ENCODE measurements at regions not wholly inside any gene's neighbourhood (a gene's known extent, or its start where the extent isn't known, plus 50 kb on each side); places are given as distances from the start of the nearest gene placed in this dataset.

DNA sequence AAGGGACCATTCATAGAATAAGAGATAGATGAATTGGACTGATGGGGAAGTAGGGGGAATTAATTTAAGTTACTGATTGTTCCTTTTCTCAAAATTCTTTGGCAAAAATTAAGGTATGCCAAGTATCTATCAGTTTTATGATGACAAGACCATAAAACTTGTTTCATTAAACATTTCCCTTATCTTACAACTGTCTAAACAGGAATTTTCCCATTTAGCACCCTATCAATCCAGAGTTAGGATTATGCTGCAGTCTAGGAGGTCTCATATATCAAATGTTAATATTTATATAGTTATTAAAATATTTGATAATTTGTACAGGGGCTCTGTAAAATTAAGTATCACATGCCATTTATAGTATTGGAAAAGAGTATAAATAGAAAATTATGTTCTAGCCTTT is 51.5 kb upstream of the ARID1B start:
- no peak for DNase-seq (ENCODE audit: low spot score)

DNA sequence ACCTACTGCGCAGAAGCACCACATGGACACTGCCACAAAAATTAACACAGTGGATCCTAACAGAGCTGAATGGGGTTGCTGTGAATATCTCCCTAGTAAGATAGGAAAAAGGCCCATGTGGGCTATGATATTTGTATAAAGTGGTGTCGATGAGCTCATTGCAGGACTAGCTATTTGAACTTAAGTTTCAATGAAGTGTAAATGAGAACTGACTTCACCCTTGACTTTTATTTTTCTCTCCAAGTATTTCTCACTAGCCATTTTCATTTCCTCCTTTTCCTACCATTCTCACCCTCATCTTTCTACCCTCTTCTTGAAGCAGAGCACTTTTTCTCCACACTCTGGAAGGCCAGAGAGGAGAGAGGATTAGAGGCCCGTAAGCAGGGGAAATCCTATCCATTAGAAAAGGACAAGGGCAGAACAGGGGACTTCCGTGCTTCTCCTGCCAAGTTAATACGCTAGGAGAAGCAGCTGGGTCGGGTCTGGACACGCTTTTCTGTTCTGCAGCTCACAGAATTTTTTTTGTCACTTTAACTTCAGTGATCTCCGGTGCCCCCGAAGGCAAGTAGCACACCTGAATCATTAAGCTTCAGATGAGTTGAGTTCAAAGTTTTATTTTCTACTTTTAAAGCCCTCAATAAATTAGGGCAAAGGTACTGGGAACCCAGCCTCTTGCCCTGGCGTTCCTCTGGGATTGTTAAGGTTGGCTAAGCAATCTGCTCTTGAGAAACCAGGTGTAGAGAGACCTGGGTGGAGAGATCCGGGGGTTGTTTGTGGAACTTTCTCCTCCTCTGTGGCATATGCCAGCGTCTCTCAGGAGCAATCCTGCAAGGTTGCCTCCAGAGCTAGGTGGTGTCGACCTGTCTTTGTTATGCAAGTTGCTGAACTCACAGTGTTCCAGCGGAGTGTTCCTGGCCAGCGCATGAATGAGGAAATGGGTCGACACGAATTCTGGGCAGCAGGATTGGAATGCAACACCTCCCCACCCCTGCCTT is 56.2 kb upstream of the ARID1B start:
- no peak for DNase-seq (ENCODE audit: low spot score)

DNA sequence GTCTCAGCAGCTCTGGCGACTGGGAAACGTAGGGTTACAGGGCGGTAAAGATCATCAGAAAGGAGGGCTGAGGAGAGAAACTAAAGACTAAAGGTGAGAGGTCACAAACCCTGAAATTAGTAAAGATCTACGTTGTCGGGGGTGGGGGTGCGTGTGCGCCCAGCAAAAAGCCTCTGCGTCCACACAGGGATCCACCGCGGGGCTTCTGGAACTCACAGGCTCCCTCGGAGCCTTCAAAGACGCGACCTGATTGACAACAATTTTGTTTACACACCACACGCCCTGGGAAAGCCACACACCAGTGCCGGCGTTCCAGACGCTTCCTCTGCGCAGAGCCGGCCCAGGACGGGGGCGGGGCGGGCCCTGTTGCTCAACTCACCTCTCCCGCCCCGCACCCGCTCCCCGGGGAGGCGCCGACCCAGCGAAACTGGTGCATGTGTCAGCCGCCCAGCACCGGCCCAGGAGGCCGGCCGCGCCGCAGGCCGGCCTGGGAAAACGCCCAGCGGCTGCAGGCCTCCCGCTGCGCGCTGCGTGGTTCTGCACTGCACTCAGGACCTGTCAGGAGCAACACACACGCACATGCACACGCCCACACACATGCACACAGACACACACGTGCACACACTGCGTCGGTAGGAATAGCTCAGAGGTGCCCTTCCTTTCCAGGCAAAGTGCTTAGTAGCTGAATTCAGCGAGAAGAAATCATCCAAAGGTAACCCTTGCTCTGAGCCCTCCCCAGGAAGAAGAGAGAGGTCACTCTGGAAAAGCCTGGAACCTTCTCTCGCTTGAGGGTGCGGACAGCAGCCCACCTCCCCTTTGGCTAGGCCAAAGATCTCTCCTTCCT is 57.2 kb upstream of the ARID1B start:
- DNase-seq (ENCODE audit: low spot score) = peak; percentile 69

DNA sequence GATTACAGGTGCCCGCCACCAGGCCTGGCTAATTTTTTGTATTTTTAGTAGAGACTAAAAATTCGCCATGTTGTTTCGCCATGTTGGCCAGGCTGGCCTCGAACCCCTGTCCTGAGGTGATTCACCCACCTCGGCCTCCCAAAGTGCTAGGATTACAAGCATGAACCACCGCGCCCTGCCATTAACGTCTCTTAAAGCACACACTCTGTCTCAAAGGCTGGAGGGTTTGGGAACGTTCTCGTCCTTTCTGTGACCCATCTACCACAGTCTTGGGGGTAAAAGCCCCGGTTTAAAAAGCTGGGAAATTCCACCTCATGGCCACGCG is 57.8 kb upstream of the ARID1B start:
- no peak for DNase-seq (ENCODE audit: low spot score)

DNA sequence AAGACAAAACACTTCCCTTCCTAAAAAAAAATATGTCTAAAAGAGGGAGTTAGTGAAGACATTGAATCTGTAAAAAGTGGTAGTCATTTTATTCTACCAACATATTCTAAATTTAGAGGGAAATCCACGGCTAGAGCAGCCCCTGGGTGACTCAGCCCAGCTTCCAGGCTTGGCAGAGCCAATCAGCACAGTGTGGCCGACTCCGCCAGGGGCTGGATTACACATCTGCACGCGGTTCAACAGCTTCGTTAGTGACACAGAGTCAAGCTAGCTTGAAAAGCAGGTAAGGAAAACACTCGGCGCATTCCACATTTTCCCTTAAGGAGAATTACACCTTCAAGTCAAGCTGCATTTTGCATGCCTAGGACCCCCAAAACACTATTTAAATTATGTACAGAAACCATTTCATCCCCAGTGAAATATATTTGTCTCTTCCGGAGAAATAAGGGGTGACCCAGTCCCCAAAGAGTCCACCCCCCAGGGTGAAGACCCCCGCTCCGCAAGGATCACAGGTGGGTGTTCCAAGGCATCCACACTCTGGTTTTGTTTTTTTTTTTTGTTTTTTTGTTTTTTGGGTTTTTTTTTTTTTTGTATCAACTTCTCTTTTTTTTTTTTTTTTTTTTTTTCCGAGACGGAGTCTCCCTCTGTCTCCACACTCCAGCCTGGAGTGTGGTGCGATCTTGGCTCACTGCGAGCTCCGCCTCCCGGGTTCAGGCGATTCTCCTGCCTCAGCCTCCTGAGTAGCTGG is 58.4 kb upstream of the ARID1B start:
- DNase-seq (ENCODE audit: low spot score) = no peak

DNA sequence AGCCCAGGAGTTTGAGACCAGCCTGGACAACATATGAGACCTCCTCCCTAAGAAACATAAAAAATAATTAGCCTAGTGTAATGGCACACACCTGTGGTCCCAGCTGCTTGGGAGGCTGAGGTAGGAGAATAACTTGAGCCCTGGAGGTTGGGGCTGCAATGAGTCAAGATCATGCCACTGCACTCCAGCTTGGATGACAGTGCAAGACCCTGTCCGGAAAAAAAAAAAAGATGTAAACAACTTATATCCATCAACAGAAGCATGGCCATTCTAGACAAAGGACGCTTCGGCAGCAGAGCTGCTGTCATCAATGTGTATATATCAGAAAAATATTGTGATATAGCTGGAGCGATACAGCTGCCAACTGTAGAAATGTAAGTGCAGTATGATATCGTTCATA is 59.6 kb upstream of the ARID1B start:
- DNase-seq (ENCODE audit: low spot score) = no peak

DNA sequence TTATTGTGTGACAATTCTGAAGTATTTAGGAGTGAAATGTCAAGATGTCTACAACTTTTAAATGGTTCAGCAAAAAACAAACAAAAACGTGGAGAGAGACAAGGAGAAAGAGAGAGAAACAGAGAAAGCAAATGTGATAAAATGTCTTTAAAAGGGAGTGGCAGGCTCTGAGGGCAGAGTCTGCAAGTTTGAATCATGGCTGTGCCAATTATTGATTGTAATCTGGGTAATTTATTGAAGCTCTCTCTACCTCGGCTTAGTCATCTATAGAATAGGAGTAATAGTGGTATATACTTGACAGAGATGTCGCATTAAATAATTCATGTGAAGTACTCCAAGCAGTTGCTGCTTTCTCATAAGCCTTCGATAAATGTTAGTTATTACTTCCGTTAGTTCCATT is 61.3 kb upstream of the ARID1B start:
- no peak for DNase-seq (ENCODE audit: low spot score)

DNA sequence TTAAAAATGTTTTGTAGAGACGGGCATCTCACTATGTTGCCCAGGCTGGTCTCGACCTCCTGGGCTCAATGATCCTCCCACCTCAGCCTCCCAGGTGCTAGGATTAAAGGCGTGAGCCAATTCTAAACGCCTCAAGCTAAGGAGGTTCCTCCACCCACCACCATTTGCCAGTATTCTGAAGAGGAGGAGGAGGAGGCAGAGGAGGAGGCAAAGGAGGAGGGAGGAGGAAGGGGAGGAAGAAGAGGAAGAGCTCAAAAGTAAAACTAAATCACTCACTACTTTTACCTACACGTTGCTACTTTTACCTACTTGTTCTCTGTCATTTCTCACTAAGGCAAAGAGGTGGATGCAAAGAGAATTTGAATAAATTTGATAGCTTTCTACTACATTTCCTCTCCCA is 63.6 kb upstream of the ARID1B start:
- DNase-seq (ENCODE audit: low spot score) = no peak

DNA sequence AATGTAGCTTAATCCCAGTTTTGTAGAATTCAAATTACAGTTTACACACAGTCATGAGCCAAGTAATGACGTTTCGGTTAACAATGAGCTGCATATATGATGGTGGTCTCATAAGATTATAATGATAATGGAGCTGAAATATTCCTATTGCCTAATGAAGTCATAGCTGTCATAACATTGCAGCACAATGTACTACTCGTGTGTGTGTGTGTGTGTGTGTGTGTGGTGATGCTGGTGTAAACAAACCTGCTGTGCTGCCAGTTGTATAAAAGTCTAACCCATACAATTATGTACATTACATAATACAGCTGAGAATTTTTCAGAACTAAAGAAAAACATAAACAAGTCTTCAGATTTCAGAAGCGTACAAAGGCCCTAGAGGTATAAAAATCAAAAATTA is 66.7 kb upstream of the ARID1B start:
- no peak for DNase-seq (ENCODE audit: low spot score)

DNA sequence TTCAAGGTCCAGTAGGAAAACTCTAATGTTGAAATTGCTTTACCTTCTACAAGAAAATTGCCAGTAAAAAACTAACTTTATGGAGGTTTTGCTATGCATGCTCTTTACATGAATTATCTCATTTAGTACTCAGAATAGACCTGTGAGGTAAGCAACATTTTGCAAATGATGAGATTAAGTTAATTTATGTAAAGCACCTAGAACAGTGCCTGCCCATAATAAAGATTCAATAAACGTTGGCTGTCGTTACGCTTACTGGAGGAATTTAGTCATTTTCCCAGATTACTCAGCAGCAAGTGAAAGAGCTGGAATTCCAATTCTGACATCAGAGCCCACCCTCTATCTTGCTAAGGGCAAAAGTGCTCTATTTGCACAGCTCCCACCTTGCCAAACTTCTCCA is 69.4 kb upstream of the ARID1B start:
- no peak for DNase-seq (ENCODE audit: low spot score)

DNA sequence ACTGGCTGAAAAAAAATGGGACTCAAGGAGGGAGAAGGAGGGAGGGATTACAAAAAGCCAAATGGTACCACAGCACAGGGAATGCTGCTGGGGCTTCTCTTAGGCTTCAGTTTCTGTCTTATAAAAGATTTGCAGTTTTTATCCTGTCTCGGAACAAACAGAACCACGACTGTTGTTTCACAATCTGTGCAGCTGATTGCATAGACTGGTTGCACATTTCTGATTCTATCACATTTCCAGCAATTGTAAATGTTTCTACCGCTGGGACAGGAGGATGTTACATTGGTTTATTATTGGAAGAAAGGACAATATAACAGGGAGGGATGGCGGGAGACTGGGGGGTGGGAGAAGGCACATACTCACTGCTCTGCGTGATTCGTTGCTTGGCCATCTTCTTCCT is 73.5 kb upstream of the ARID1B start:
- no peak for DNase-seq (ENCODE audit: low spot score)

DNA sequence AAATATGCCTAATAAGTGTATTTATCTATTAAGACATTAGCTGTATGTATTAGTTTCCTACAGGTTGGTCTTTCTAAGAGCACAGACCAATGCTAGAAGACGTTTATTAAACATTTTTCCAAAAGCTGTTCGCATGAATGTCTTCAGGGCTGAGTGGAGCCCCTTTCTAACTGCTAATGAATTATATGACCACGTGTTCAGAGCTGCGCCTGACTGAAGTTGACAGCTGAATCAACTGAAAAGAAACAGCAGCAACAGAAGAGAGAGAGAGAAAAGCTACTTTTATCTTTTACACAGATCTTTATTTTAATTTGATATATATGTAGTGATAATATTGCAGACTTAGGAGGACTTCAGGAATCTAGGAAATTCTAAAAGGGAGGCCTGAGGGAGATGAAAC is 75.2 kb upstream of the ARID1B start:
- DNase-seq (ENCODE audit: low spot score) = no peak

DNA sequence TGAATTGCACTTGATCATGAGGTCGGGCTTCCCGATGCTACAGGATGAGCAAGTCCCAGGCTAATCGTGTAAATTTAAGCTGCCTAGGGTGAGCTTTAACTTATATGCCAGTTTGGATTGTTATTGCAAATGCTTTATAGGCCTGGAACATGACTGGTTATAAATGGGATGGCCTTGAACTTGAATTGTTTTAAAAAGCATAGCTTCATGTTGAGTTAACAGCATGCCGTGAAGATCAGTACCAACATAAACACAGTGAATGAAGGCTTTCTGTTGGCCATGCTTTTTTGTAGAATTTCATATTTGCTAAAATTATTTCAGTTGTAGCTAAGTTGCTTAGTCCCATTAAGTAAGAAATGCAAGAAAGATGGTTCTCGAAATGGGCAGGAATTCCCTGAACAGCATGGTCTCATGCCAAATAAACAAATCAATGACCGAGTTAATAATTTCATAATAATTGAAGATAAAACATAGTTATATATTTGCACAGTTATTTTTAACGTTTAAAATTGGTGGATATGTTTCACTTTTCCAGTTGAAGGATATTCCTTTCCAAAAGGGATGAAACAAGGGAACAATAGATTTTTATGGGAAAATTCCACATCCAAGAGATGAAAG is 76.6 kb upstream of the ARID1B start:
- no peak for DNase-seq (ENCODE audit: low spot score)

DNA sequence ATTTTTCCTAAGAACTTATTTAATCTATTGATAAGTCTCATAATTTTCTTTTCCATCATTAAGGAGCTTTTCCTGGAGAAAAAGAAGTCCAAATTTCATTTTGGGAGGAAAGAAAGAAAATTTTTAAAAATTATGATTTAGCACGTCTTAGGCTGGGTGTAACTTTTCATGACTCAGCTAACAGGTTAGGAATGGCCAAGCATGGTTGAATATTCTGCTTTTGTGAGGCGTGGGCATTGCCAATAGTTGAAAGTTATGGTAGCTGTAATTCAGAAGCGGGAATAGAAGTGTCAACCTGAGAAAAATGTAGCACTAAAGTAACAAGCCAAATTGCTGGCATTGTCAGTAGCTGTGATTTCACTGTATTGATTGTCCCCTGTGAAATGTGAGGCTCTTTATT is 77.2 kb upstream of the ARID1B start:
- DNase-seq (ENCODE audit: low spot score) = no peak

DNA sequence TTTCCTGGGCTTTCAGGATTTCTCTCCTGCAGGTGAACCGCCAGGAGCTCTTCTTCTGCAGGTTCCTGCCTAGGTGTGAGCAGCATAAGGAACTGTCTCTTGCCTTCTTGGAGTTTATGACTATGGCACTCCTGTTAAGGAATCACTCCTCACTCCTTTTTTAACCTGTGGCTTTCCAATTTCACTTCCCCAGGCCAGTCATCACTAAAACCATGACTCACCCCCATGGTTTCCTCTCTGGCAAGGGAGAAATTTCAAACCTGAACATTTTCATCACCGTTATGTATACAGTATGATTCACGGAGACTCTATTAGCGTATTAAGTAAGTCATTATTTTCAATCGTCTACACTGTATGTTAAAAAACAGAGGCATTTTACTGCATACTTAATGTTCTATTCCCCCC is 78.2 kb upstream of the ARID1B start:
- no peak for DNase-seq (ENCODE audit: low spot score)

DNA sequence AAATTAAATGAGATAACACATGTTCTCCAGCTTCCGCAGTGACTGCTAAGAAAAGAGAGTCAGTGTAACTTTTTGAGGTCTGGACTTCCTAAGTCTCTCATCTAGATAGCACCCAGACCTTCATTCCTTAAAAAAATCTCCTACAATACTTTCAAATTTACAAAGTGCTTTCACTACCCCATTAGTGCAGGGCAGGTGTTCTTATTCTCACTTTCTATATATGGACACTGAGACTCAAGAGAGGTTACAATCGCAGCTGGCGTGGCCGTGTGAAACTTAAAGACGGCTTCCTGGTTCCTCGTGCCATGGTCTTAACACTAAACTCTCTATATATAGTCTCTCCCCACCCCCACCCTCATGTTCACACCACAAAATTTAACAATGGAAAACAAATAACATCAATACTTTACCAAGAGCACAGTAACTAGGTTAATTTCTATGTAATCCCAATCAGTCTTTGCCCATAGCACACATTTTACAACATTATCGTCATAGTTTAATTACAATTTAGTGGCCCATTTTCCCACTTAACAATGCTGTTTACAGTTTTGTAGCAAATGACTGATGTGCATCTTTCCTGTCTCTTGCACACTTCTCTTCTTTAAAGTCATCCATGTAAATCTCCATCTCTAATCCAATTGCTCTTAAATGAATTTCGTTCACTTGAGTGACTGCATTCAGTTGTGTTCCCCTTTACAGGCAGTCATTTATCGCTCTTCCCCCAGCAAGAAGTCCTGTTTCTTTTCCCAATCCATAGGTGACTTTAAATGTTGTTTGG is 78.8 kb upstream of the ARID1B start:
- no peak for DNase-seq (ENCODE audit: low spot score)

DNA sequence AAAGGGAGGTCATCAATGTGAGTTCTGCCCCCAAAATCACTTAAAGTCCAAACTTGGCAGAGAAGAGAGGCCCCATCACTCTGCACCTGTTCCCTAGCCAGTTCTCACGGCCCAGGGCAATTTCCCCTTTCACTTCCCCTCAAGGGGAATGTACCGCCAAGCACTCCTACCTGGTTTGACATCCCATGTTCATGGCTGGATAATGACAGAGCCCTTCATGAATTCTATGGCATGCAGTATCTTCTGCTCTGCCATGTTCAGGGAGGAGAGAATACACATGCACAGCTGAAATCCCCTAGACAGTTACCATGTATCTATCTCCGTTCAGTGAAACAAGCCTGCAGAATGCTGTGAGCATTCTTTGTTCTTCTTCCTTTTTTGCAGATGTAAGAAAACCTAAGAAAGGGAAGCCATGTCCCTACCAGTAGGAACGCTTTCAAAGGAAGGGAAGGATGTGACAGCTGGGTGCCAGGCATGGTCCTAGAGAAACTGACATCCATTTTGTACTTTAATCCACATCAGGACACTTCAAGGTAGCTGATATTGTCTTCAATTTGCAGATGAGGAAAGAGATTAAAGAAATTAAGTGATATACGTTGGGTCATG is 79.8 kb upstream of the ARID1B start:
- no peak for DNase-seq (ENCODE audit: low spot score)

DNA sequence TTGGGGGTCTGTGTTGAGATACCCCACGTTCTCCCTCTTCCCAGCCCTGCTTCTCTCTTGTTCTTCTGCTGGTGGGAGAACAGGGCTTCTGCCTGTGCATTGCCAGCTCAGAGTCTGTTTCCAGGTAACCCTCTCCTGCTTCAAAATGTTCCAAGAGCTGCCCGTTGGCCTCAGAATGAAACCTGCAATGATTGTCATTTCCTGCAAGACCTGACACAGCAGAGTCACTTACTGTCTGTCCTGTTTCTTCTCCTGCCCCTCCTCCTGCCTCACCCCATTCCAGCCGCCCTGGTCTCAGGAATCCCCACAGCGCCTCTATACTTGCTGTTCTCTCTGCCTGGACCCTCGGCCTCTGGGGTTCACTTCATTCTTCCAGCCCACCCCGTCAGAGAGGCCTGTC is 81.4 kb upstream of the ARID1B start:
- no peak for DNase-seq (ENCODE audit: low spot score)

DNA sequence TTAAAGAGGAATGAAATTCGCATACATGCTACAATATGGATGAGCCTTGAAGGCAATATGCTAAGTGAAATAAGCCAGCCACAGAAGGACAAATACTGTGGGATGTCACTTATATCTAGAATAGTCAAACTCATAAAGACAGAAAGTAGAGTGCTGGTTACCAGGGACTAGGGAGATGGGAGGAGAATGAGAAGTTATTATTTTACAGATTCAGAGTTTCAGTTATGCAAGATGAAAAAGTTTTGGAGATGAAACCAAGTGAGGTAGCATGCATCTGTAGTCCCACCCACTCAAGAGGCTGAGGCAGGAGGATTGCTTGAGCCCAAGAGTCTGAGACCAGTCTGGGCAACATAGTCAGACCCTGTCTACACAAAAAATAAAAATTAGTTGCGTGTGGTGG is 82.5 kb upstream of the ARID1B start:
- DNase-seq (ENCODE audit: low spot score) = no peak

DNA sequence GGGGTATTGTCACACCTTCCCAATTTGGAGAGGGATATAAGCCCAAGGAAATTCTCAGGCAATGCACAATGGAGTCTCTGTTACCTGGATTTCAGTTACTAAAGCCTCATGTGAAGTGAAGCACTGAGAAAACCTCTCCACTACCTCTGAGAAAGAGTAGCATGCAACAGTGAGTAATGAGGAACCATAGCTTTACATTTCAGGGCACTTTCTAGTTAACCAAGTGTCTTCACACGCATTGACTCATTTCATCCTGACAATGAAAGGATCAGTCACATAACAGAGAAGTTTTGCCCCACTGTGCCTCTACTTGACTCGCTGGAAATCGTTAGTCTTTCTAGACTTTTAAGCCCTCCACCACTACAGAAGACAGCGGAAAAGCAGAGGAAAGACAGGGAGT is 86.2 kb upstream of the ARID1B start:
- DNase-seq (ENCODE audit: low spot score) = no peak

DNA sequence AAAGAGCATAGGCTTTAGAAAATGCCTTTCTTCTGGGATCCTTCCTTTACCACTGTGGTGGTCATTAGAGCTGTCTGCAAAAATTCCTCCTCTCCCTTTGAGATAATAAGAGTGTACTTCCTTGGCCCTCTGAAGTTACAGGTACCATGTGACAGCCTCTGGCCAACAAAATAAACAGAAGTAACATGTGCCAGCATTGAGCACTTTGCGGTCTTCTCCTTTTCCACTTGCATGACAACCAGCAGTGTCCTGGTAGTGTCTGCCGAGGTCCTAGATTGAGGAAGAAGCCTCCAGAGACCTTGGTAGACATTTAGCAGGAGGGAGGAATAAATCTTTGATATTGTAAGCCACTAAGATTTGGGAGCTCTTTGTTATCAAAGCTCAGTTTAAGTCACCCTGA is 87.5 kb upstream of the ARID1B start:
- no peak for DNase-seq (ENCODE audit: low spot score)
